ENCODE measurements at regions not wholly inside any gene's neighbourhood (a gene's known extent, or its start where the extent isn't known, plus 50 kb on each side); places are given as distances from the start of the nearest gene placed in this dataset.

GRCh38 chr4:38195911-38196310 is 235.7 kb downstream of the PTTG2 start:
- no peak for TF ChIP-seq CTCF (IDR thresholded peaks at IDR 0.05 in 8 of 11, conservative IDR thresholded peaks at IDR 0.05 in 3 of 11)
- TF ChIP-seq POLR2A (IDR thresholded peaks at IDR 0.05): no peak
- no peak for TF ChIP-seq POLR2AphosphoS5 (IDR thresholded peaks at IDR 0.05)

All from spleen (tissue), 7 donors.